ENCODE measurements at regions not wholly inside any gene's neighbourhood (a gene's known extent, or its start where the extent isn't known, plus 50 kb on each side); places are given as distances from the start of the nearest gene placed in this dataset.

- no peak for TF ChIP-seq CTCF (IDR thresholded peaks at IDR 0.05)
These were observed 80.5 kb downstream of the ZIC3 start for GRCh38 chrX:137646472-137646871.

GRCh38 chrX:137651647-137652046 is 85.7 kb downstream of the ZIC3 start:
- H3K9ac ChIP-seq = no peak overlapping the region
- H3K4me2 ChIP-seq (ENCODE audit: low read length) = no peak overlapping the region
- H3K4me1 ChIP-seq = no peaks in the 10 kb centered on the region
- no peaks in the 10 kb centered on the region for H3K9me3 ChIP-seq (ENCODE audit: control insufficient read depth, low read length)
- TF ChIP-seq CTCF (IDR thresholded peaks at IDR 0.05) = no peak
- no peak overlapping the region for H3K4me3 ChIP-seq (ENCODE audit: low read depth, low read length)
- H3K27ac ChIP-seq = no peak overlapping the region
- H3K27me3 ChIP-seq (ENCODE audit: control insufficient read depth, insufficient read depth, low read length) = no peaks in the 10 kb centered on the region
- no peaks in the 10 kb centered on the region for H3K36me3 ChIP-seq (ENCODE audit: control insufficient read depth, insufficient read depth, low read length)
- no peak overlapping the region for H2AFZ ChIP-seq
- H3K79me2 ChIP-seq = no peaks in the 10 kb centered on the region

More at GRCh38 chrX:137646472-137646871, 80.5 kb downstream of the ZIC3 start:
- Histone ChIP-seq H3K4me3 (ENCODE audit: low read depth, low read length) (no peak overlapping the region), H3K36me3 (ENCODE audit: control insufficient read depth, insufficient read depth, low read length) (no peaks in the 10 kb centered on the region), H2AFZ (no peak overlapping the region), H3K9me3 (ENCODE audit: control insufficient read depth, low read length) (no peaks in the 10 kb centered on the region), H3K9ac (no peak overlapping the region), H3K27ac (no peak overlapping the region), H3K4me1 (no peaks in the 10 kb centered on the region), H3K4me2 (ENCODE audit: low read length) (no peak overlapping the region), H3K79me2 (no peaks in the 10 kb centered on the region), H3K27me3 (ENCODE audit: control insufficient read depth, insufficient read depth, low read length) (no peaks in the 10 kb centered on the region)

GRCh38 chrX:137652086-137652485 is 86.2 kb downstream of the ZIC3 start:
- H3K9me3 ChIP-seq (ENCODE audit: control insufficient read depth, low read length) = no peaks in the 10 kb centered on the region
- no peak overlapping the region for H3K9ac ChIP-seq
- no peak for TF ChIP-seq CTCF (IDR thresholded peaks at IDR 0.05)
- no peak overlapping the region for H3K27ac ChIP-seq
- H3K4me2 ChIP-seq (ENCODE audit: low read length) = no peak overlapping the region
- no peak overlapping the region for H3K4me3 ChIP-seq (ENCODE audit: low read depth, low read length)
- no peaks in the 10 kb centered on the region for H3K36me3 ChIP-seq (ENCODE audit: control insufficient read depth, insufficient read depth, low read length)
- no peaks in the 10 kb centered on the region for H3K27me3 ChIP-seq (ENCODE audit: control insufficient read depth, insufficient read depth, low read length)
- H3K79me2 ChIP-seq = no peaks in the 10 kb centered on the region
- no peak overlapping the region for H2AFZ ChIP-seq
- H3K4me1 ChIP-seq = no peaks in the 10 kb centered on the region

GRCh38 chrX:137654481-137654880 is 88.6 kb downstream of the ZIC3 start:
- no peaks in the 10 kb centered on the region for H3K27me3 ChIP-seq (ENCODE audit: control insufficient read depth, insufficient read depth, low read length)
- no peaks in the 10 kb centered on the region for H3K9me3 ChIP-seq (ENCODE audit: control insufficient read depth, low read length)
- no peak overlapping the region for H2AFZ ChIP-seq
- H3K79me2 ChIP-seq = no peaks in the 10 kb centered on the region
- TF ChIP-seq CTCF (IDR thresholded peaks at IDR 0.05) = no peak
- H3K4me1 ChIP-seq = no peaks in the 10 kb centered on the region
- no peaks in the 10 kb centered on the region for H3K36me3 ChIP-seq (ENCODE audit: control insufficient read depth, insufficient read depth, low read length)
- H3K9ac ChIP-seq = no peak overlapping the region
- H3K27ac ChIP-seq = no peak overlapping the region
- H3K4me3 ChIP-seq (ENCODE audit: low read depth, low read length) = no peak overlapping the region
- H3K4me2 ChIP-seq (ENCODE audit: low read length) = no peak overlapping the region

- Histone ChIP-seq H3K9ac (no peak overlapping the region), H3K36me3 (ENCODE audit: control insufficient read depth, insufficient read depth, low read length) (no peaks in the 10 kb centered on the region), H3K4me1 (no peaks in the 10 kb centered on the region), H3K79me2 (no peaks in the 10 kb centered on the region), H3K4me3 (ENCODE audit: low read depth, low read length) (no peak overlapping the region), H3K27me3 (ENCODE audit: control insufficient read depth, insufficient read depth, low read length) (no peaks in the 10 kb centered on the region), H3K27ac (no peak overlapping the region), H2AFZ (no peak overlapping the region), H3K9me3 (ENCODE audit: control insufficient read depth, low read length) (no peaks in the 10 kb centered on the region), H3K4me2 (ENCODE audit: low read length) (no peak overlapping the region)
- TF ChIP-seq CTCF (IDR thresholded peaks at IDR 0.05) = no peak
These were observed 101.8 kb downstream of the ZIC3 start for GRCh38 chrX:137667776-137668175.

Data from parathyroid adenoma (tissue), 2 donors.